ENCODE measurements at regions not wholly inside any gene's neighbourhood (a gene's known extent, or its start where the extent isn't known, plus 50 kb on each side); places are given as distances from the start of the nearest gene placed in this dataset.

DNA sequence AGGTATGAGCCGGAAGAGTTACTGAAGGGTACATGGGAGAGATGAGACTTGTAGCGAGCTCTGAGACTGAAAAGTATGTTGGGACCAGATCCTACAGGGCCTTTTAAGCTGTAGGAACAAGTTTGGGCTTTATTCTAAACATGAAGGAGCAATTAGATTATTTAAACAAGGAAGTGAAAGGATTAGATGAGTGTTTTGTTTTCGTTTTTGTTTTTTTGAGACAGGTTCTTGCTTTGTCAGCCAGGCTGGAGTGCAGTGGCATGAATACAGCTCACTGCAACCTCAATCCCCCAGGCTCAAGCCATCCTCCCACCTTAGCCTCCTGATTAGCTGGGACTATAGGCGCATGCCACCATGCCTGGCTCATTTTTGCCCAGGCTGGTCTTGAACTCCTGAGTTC lies 110.7 kb downstream of the C1D start:
- TF ChIP-seq, protein P1, sequence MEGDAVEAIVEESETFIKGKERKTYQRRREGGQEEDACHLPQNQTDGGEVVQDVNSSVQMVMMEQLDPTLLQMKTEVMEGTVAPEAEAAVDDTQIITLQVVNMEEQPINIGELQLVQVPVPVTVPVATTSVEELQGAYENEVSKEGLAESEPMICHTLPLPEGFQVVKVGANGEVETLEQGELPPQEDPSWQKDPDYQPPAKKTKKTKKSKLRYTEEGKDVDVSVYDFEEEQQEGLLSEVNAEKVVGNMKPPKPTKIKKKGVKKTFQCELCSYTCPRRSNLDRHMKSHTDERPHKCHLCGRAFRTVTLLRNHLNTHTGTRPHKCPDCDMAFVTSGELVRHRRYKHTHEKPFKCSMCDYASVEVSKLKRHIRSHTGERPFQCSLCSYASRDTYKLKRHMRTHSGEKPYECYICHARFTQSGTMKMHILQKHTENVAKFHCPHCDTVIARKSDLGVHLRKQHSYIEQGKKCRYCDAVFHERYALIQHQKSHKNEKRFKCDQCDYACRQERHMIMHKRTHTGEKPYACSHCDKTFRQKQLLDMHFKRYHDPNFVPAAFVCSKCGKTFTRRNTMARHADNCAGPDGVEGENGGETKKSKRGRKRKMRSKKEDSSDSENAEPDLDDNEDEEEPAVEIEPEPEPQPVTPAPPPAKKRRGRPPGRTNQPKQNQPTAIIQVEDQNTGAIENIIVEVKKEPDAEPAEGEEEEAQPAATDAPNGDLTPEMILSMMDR (IDR thresholded peaks at IDR 0.05), result no peak
- TF ChIP-seq POLR2A (IDR thresholded peaks at IDR 0.05), result no peak

Data from adrenal gland (tissue), 5 donors.